Left cardiac atrium (tissue), 4 donors: ENCODE measurements at regions not wholly inside any gene's neighbourhood (a gene's known extent, or its start where the extent isn't known, plus 50 kb on each side); places are given as distances from the start of the nearest gene placed in this dataset.
A peak's percentile ranks its signal among the peaks of the same experiment; 100 is the strongest.

Experiments
- ATAC-seq, 2 donors: fragments of 200-7000 bp; cut with Tn5 transposase; one replicate each; pipeline ENCODE4 v1.9.1; 2020; ENCODE audit warnings: mild to moderate bottlenecking in 2 of 2, moderate library complexity in 2 of 2
- DNase-seq: peaks from one replicate; pipeline ENCODE4 v3.0.0-alpha.2; 2020
- intact Hi-C, 2 donors: fragments of 100-400 bp; cut with DNase I; formaldehyde crosslinking; loops; one replicate each; pipeline versions ENCODE4 v1.14.1 to v1.15.1; 2022 to 2023
- donor health status: DM: no; HTN: yes; CAD: no.
- donor health status: DM: no; HTN: yes; CAD: no; lungs with severe emphysema.
- donor health status: DM: yes; HTN: yes; CAD: no.
- donor health status: Dilated cardiomyopathy.

GRCh38 chr6:21893793-21894192 is 300.2 kb downstream of the SOX4 start:
- ATAC-seq (no peak), DNase-seq (no peak)
- intact Hi-C loops: no loop called here

- ATAC-seq (no peak), DNase-seq (no peak)
- intact Hi-C loops: no loop called here
Measured at GRCh38 chr6:21895555-21895954, 302.0 kb downstream of the SOX4 start.

DNA sequence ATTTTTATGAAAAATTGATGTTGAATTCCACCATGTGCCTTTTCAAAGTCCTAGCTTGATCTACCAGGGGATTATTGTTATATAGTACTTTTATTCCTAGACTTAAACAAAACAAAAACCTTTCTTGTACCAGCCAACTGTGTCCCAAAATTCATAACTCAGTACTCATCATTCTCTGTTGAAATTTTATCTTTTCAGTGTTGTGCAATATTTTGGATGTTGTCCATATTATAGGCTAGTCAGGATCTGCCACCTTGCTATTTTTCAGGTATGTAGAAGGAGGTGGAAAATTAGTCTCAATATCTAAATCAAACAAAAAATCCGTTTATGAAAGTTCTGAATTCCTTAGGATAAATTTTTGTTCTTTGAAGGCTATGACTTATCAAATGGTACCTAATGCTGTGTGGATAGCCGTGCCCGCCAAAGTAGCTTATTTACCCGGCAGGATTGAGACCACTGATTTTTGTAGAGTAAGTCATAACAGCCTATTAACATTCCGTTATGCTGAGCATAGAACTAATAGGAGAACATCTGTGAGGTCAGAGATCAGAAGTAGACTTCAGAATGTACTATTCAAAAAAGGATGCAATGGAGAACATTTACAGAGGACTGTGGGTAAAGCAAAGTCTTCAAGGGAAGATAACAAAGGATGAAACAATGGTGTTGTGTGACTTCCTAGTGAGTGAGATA is 304.7 kb downstream of the SOX4 start:
- DNase-seq: no peak
- intact Hi-C loops: no loop called here
- peak in 1 of 2 donors; percentile 28 for ATAC-seq

DNA sequence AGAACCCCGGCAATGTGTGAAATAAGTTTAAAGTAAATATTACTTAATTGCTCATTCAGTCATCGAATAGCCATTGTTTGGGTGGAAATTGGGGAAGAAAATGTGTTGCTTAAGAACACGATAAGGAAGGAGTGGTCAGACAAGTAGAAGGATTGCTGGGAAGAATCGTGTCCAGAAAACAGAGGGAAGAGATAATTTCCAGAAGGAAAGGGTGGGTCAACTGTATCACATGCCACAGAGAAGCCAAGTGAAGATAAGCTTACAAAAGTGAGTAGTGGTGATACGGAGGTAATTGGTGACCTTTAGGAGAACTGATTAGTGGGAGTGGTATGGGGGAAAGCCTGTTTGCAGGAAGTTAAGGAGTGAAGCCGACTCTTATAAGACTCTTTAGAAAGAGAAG is 306.2 kb downstream of the SOX4 start:
- ATAC-seq: peak in 1 of 2 donors; percentile 63
- intact Hi-C loops: no loop called here
- no peak for DNase-seq

GRCh38 chr6:21900730-21901129 is 307.2 kb downstream of the SOX4 start:
- intact Hi-C loops: no loop called here
- ATAC-seq (peak; percentile 50 to 93), DNase-seq (no peak)

- DNase-seq (no peak), ATAC-seq (no peak)
- intact Hi-C loops: no loop called here
Measured at GRCh38 chr6:21902628-21903169, 309.1 kb downstream of the SOX4 start.

DNA sequence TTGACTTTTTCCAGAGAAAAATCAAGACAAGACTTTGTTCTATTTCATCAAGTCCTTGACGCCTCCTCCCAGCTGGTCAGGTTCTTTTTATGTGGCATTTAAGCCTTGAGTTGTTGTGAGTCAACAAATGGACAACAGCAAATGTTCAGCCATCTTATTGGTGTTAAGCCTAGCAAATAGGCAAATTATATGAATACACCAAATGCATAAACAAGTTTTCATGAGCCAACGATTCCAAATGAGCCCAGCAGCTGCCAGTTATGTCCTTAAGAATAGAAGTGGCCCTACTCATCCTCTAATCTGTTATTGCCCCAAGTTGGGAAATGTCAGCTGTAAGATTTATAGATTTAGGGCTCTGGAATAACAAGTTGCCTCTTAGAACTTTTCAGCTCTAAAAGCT is 312.0 kb downstream of the SOX4 start:
- intact Hi-C loops: no loop called here
- DNase-seq (no peak), ATAC-seq (no peak)

DNA sequence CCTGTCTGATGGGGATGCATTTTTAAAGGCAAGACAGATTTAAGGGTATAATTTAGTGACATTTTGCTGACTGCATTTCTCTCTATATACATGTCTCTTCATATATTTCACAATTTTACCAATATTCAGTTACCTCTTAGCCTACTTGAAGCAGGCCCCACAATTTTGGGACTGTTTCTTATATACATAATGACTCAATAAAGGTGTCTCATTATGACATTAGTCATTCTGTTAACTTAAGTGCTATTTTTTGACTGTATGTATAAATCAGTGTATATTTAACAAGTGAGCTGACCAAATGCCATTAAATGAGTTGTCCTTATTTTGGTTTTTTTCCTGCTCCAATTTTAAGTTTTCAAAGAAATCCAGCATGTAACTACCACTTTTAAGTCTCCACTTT is 313.3 kb downstream of the SOX4 start:
- no peak for DNase-seq
- intact Hi-C loops: no loop called here
- ATAC-seq: no peak

GRCh38 chr6:21907291-21907690 is 313.7 kb downstream of the SOX4 start:
- DNase-seq (no peak), ATAC-seq (no peak)
- intact Hi-C loops: no loop called here

DNA sequence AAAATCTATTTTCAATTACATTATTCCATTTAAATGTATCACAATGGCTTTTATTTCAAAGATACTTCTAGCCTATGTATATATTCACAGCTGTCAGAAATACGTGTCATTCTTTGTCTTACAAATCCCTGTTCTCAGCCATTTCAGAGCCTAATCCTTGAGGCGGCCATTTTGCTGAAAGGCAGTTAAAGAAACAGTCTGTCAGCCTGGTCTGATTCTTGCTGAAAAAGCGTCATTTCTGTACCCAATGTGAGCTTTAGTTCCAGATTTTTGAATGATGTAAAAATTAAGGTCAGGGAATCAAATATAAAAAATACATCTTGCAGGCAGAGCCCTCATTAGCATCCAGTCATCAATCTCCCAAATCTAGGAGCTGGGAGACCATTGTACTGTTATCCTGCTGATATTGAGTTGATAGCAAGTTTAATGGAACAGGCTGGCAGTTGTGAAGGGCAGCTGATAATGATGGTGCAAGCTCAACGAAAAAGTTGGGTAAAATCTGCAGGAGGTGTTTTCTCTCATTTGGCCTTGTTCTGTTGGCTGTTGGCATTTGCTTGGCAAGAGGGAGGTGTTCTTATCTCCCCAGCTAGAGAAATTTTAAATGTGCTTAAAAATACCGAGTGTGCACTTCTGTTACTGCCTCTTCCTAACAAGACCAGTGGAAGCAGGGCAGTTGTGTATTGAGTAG is 314.8 kb downstream of the SOX4 start:
- ATAC-seq (peak; percentile 47 to 71), DNase-seq (no peak)
- intact Hi-C loops: no loop called here

DNA sequence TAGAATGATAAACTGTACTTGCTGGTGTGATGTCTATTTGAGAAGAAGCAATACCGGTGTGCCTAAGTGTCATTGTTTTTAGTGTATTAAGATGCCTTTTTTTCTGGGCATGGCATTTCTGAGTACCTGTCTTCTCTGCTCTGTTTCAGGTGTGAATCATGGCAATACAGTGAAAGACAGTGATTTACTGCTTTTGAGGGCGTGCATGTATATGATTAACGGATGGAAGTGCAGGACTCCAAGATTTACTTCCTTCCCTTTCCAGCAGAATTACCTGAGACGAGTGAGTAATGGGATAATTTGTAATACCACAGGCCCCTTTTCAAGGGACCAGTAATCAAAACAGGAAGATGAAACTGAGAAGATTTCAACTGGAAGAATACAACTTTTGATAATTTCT is 315.8 kb downstream of the SOX4 start:
- DNase-seq: no peak
- intact Hi-C loops: no loop called here

DNA sequence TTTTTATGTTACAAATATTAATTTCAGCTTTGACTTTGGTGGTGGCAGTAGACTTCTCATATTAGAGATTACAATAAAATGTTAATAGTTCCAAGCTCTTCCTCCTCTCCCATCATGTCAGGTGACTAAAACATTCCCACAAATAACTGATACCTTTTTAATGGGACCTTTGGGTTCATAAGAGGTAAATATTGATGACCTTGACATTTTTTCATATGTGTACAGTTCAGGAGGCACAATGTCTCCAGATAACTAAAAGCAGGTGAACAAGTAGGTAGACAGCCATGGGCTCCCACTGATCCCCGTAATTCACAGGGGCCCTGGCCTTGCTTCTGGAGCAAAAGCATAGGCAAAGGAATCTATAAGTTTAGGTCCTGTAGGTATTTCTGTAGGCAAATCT is 317.7 kb downstream of the SOX4 start:
- DNase-seq (no peak), ATAC-seq (no peak)
- intact Hi-C loops: no loop called here

More for the DNA sequence above, 315.8 kb downstream of the SOX4 start:
- no peak for ATAC-seq

DNA sequence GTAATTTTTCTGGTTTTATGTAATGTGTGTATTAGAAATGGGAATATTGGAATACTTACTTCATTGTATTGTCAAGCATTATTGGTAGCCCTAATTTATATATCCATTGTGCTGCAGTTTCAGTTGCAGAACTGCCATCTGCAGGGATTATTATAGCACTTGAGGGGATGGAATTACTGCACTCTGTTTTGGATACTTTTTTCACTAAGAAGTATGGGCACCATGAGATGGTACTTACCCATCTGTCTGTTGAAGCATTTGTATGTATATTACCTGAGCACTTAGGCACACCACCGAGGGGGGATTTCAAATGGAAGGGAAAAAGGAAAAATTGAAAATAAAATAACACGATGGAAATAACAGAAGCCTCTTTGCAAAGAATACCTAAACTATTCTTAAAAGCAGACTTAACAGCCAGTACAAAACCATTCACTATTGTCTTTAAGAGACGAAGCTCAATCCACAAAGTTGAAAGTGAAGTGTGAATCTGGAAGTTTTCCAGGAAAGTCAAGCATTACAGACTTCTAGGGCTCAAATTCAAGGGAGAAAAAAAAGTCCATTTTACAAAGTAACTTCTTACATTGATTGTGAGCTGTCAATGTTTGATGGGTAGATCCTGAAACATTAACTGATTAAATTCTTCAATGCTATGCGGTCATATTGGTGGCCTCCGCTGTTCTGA is 318.7 kb downstream of the SOX4 start:
- intact Hi-C loops: no loop called here
- ATAC-seq: no peak
- no peak for DNase-seq

GRCh38 chr6:21914121-21914973 is 320.8 kb downstream of the SOX4 start:
- DNase-seq (peak; percentile 80), ATAC-seq (no peak)
- intact Hi-C loops: no loop called here

DNA sequence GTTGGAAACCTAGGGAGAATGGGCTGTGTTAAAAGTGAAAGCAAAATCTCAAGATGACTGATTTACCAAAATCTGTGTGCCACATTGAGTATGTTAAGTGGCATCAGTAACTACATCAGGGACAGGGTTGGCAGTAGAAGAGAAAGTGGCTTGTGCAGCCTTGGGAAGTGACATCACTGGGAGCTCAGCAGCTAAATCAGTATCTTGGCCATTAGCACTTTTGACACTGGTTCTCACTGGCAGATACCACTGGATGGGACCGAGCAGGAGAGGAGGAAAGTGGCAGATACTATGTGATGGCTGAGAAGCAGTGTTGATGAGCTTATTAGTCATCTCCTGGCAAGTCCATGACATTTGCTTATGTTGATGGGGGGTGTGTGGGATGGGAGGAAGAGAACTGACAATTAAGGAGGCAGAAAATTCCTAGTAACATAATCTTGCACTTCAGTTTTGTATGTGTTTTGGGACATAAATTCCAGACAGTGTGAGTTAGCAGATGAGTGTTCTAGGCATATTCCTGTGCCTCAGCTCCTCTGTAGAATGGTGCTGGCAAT is 322.2 kb downstream of the SOX4 start:
- DNase-seq (peak; percentile 27), ATAC-seq (peak; percentile 90 to 94)
- intact Hi-C loops: no loop called here

GRCh38 chr6:21918041-21918440 is 324.5 kb downstream of the SOX4 start:
- DNase-seq (no peak), ATAC-seq (no peak)
- intact Hi-C loops: no loop called here

- no peak for DNase-seq
- ATAC-seq: no peak
- intact Hi-C loops: no loop called here
Measured at GRCh38 chr6:21918666-21919065, 325.1 kb downstream of the SOX4 start.

- no peak for DNase-seq
- ATAC-seq: no peak
- intact Hi-C loops: no loop called here
Measured at GRCh38 chr6:21922086-21922485, 328.5 kb downstream of the SOX4 start.

DNA sequence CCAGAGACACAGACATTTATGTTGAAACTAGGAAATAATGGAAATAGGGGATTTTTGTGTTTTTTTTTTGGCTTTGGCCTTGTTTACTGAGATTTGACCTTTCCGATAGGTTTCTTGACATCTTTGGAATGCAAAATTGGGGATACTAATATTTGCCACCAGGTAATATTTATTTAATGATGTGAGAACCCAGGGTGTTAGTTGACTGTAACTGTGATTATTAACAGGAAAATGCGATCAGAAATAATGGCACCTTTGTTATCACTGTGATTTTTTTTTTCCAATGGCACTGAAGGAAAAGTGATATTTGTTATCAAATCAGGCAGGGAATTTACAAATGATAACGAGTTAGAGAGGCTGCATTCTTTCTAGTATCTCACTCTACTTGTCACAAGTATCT is 330.5 kb downstream of the SOX4 start:
- ATAC-seq: no peak
- no peak for DNase-seq
- intact Hi-C loops: no loop called here
